ENCODE measurements at regions not wholly inside any gene's neighbourhood (a gene's known extent, or its start where the extent isn't known, plus 50 kb on each side); places are given as distances from the start of the nearest gene placed in this dataset.

DNA sequence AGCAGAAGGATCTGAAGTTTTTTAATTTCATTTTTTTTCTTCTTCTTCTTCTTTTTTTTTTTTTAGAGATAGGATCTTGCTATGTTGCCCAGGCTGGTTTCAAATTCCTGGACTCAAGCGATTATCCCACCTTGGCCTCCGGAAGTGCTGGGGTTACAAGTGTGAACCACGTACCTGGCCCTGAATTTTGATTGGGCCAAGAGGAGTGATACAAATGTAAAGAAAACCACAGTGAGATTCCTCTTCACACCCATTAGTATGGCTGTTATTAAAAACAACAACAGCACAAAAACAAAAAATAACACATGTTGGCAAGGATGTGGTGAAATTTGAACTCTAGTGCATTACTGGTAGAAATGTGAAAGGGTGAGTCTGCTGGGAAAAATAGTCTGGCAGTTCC is 79.1 kb downstream of the KLF4 start:
- no peaks in the 10 kb centered on the region for H3K9me3 Mint-ChIP-seq (ENCODE audit: unreplicated experiment)
- no peak for DNase-seq
- intact Hi-C loops (cut with micrococcal nuclease; ENCODE audit: unreplicated experiment): no loop called here
- TF ChIP-seq, protein P1, sequence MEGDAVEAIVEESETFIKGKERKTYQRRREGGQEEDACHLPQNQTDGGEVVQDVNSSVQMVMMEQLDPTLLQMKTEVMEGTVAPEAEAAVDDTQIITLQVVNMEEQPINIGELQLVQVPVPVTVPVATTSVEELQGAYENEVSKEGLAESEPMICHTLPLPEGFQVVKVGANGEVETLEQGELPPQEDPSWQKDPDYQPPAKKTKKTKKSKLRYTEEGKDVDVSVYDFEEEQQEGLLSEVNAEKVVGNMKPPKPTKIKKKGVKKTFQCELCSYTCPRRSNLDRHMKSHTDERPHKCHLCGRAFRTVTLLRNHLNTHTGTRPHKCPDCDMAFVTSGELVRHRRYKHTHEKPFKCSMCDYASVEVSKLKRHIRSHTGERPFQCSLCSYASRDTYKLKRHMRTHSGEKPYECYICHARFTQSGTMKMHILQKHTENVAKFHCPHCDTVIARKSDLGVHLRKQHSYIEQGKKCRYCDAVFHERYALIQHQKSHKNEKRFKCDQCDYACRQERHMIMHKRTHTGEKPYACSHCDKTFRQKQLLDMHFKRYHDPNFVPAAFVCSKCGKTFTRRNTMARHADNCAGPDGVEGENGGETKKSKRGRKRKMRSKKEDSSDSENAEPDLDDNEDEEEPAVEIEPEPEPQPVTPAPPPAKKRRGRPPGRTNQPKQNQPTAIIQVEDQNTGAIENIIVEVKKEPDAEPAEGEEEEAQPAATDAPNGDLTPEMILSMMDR (IDR thresholded peaks at IDR 0.05; ENCODE audit: insufficient read depth in 1 of 2, low read depth in 1 of 2, low read length in 1 of 2, severe bottlenecking in 1 of 2, unreplicated experiment in 1 of 2): no peak
- H3K27me3 Mint-ChIP-seq (ENCODE audit: insufficient read depth, unreplicated experiment): no peaks in the 10 kb centered on the region
- H3K36me3 ChIP-seq (ENCODE audit: control insufficient read depth, insufficient read depth, low read length): no peaks in the 10 kb centered on the region
- no peak overlapping the region for H3K4me3 ChIP-seq (ENCODE audit: low read depth, low read length)
- H3K4me1 ChIP-seq: no peaks in the 10 kb centered on the region
- no peak overlapping the region for H3K4me3 Mint-ChIP-seq (ENCODE audit: unreplicated experiment)
- no peaks in the 10 kb centered on the region for H3K9me3 ChIP-seq
- peaks cover 6% of the 10 kb centered on the region for H3K36me3 Mint-ChIP-seq (ENCODE audit: insufficient read depth, unreplicated experiment)
- no TSS peak for BruUV-seq (replicated peaks)
- H3K27ac Mint-ChIP-seq (ENCODE audit: unreplicated experiment): no peak overlapping the region
- peaks cover 7% of the 10 kb centered on the region for H3K4me1 Mint-ChIP-seq (ENCODE audit: low read depth, unreplicated experiment)
- ChIA-PET CTCF (interaction anchor here (0.6 kb wide), 1 partner anchor 30 kb away, joined by 3 read pairs; no protein-coding TSS in a partner anchor), POLR2A (no interaction called here)
- H3K27me3 ChIP-seq (replicated peaks; ENCODE audit: control insufficient read depth, insufficient read depth, low read length): no peaks in the 10 kb centered on the region

DNA sequence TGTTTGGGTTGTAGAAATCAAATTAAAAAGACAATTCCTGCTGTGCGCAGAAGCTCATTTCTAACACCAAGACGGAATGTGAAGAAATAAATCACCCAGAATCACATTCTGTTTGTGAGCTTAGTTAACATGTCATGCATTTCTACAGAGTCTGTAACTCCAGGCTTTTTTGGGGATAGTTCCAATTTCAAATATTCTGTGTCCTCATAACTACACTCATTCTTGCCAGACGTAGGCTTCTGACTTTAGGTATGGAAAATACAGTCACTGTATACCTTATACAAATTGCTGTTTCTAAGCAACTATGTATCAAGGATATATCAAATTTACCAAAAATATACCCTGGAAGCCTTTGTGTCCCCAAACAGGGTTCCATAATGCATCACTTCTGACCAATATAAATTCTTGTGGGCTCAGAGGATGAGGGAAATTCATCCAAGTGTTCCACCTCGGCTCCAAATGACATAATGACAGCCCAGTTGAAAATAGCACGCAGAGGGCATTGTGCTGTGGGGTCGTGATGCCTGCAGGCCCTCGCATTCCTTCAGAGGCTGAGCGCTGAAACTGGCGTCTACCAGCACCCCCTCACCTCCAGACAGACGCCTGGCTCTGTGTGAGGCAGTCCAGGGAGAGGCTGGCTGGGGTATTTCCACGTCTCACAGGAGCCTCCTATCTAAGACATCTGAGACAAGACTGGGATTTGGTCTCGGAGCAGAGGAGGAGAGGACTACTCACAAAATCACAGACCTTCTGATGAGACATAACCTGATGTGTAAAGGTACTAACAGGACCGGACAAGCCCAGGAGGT is 79.8 kb downstream of the KLF4 start:
- CTCF ChIA-PET: interaction anchor here (0.6 kb wide), 1 partner anchor 30 kb away, joined by 3 read pairs; no protein-coding TSS in a partner anchor
- Histone ChIP-seq H3K9me3 (no peaks in the 10 kb centered on the region), H3K36me3 (ENCODE audit: control insufficient read depth, insufficient read depth, low read length) (no peaks in the 10 kb centered on the region), H3K4me1 (no peaks in the 10 kb centered on the region), H3K27me3 (replicated peaks; ENCODE audit: control insufficient read depth, insufficient read depth, low read length) (no peaks in the 10 kb centered on the region), H3K4me3 (ENCODE audit: low read depth, low read length) (no peak overlapping the region)
- H3K27ac Mint-ChIP-seq (ENCODE audit: unreplicated experiment): no peak overlapping the region
- H3K4me1 Mint-ChIP-seq (ENCODE audit: low read depth, unreplicated experiment): peaks cover 7% of the 10 kb centered on the region
- POLR2A ChIA-PET: no interaction called here
- peaks cover 6% of the 10 kb centered on the region for H3K36me3 Mint-ChIP-seq (ENCODE audit: insufficient read depth, unreplicated experiment)
- H3K27me3 Mint-ChIP-seq (ENCODE audit: insufficient read depth, unreplicated experiment): no peaks in the 10 kb centered on the region
- no peak for DNase-seq
- intact Hi-C loops (cut with micrococcal nuclease; ENCODE audit: unreplicated experiment): no loop called here
- BruUV-seq (replicated peaks): no TSS peak
- no peaks in the 10 kb centered on the region for H3K9me3 Mint-ChIP-seq (ENCODE audit: unreplicated experiment)
- no peak overlapping the region for H3K4me3 Mint-ChIP-seq (ENCODE audit: unreplicated experiment)
- TF ChIP-seq, protein P1 (IDR thresholded peaks at IDR 0.05; ENCODE audit: insufficient read depth in 1 of 2, low read depth in 1 of 2, low read length in 1 of 2, severe bottlenecking in 1 of 2, unreplicated experiment in 1 of 2): no peak

DNA sequence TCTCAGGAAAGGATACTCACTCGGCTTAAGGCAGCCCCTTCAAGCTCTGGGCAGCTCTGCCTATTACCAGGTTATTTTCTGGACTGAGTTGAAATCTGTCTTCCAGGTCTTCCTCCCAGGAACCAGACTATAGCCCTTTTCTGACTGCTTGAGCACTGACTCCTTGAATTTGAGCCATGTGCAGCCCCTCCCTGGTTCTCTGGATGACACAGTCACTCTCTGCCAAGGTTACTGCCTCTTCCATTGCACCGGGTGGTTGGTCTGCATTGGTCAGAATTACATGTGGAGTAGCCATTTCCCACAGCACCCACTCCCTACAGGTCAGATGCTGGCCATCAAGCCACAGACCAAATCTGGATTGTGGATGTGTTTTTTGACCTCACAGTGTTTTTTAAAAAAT is 81.9 kb downstream of the KLF4 start:
- Histone ChIP-seq H3K4me3 (ENCODE audit: low read depth, low read length) (no peak overlapping the region), H3K4me1 (no peaks in the 10 kb centered on the region), H3K27me3 (replicated peaks; ENCODE audit: control insufficient read depth, insufficient read depth, low read length) (no peaks in the 10 kb centered on the region), H3K36me3 (ENCODE audit: control insufficient read depth, insufficient read depth, low read length) (no peaks in the 10 kb centered on the region), H3K9me3 (no peaks in the 10 kb centered on the region)
- TF ChIP-seq, protein P1 (IDR thresholded peaks at IDR 0.05; ENCODE audit: insufficient read depth in 1 of 2, low read depth in 1 of 2, low read length in 1 of 2, severe bottlenecking in 1 of 2, unreplicated experiment in 1 of 2): no peak
- no peak for DNase-seq
- Mint-ChIP-seq H3K4me1 (ENCODE audit: low read depth, unreplicated experiment) (peaks cover 5% of the 10 kb centered on the region), H3K27me3 (ENCODE audit: insufficient read depth, unreplicated experiment) (no peaks in the 10 kb centered on the region), H3K36me3 (ENCODE audit: insufficient read depth, unreplicated experiment) (peaks cover 5% of the 10 kb centered on the region), H3K9me3 (ENCODE audit: unreplicated experiment) (no peaks in the 10 kb centered on the region), H3K27ac (ENCODE audit: unreplicated experiment) (no peak overlapping the region), H3K4me3 (ENCODE audit: unreplicated experiment) (no peak overlapping the region)
- BruUV-seq (replicated peaks): no TSS peak
- ChIA-PET CTCF (no interaction called here), POLR2A (no interaction called here)
- intact Hi-C loops (cut with micrococcal nuclease; ENCODE audit: unreplicated experiment): no loop called here

Measured in Caco-2 (cell line).